Right hindlimb (tissue), 1 donor: ENCODE measurements at regions not wholly inside any gene's neighbourhood (a gene's known extent, or its start where the extent isn't known, plus 50 kb on each side); places are given as distances from the start of the nearest gene placed in this dataset.

Source experiments
- DNase-seq: peaks from one replicate; pipeline ENCODE4 v3.0.0-alpha.2; 2018

DNA sequence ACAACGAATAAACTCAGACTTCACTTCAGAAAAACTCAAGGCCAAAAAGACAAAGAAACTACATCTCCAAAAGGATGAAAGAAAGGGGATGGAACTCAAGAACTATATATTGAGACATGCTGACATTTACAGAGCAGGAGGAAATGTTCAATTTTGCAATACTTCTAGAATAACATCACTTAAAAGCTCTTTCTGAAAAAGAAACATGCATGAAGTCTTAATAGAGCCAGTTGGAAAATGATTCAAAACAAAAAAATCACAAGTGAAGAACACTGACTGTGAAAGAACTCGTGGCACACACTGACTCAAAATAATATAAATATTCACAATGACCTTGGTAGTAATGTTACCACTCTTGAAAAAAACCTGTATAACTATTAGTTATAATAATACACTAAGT is 267.8 kb upstream of the NREP start:
- no peak for DNase-seq

DNA sequence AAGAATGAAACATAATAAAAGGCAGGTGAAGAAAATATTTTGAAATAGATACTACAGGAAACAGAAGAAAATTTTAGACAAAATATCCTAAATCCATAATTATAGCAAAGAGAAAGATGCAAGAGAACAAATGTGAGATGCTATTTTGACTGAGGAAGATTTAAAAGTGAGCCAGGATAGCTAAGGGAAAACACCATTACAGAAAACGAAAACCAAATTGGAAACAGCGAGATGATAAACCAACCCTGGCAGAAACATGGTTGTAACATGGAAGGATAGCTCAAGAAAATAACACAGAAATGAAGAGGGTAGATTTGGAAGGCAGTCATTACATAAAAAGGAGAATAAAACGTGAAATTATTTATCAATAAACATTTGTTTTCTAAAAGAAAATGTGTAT is 267.2 kb upstream of the NREP start:
- no peak for DNase-seq

DNA sequence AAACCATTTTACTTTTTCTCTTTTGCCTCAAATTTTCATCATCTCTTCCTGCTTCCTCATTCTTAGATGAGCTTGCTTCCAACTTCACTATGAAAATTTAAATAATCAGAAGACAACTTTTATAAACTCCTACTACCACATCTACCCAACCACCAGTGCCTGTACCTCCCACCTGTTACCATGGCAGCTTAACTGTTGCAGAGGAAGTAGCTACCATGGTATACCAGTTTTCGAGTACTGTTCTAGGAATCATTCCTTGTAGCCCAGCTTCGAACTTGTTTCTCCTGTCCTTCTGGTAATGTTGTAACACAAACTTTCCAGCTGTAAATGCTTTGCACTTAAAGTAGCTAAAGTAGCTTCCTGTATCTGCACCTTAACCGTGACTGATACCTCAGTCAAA is 266.8 kb upstream of the NREP start:
- no peak for DNase-seq

DNA sequence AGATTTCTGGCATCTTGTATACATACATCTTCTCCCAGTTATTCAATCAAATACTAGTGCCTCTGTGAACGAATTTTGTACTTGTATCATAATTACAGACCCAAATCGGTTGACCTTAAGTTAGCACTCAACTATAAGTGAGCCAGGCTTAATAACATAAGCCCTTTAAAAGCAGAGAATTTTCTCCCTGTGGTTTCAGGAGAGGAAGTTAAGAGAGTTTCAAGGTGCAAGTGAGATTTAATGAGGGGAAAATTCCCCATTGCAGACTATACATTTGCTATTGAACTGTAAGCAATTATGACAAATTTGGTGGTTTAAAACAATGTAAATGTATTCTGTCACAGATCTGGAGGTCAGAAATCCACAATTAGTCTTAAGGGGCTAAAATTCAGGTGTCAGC is 261.9 kb upstream of the NREP start:
- DNase-seq = no peak

DNA sequence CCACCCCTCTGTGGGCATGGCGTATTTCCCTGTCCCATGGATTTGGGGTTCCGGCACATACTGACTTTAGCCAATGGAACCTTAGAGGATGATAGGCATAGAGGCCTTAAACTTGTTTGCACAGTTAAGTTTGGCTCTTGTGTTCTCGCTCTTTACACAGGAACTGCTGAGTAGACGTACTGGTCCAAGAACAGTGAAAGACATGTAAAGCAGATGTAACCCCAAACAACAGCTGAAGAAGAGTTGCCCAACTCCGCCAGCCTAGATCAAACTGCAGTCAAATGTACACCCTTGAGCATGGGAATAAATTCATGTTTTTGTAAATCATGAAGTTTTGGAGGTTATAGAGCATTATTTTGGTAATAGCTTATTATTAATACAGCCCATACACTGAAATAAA is 260.0 kb upstream of the NREP start:
- no peak for DNase-seq

DNA sequence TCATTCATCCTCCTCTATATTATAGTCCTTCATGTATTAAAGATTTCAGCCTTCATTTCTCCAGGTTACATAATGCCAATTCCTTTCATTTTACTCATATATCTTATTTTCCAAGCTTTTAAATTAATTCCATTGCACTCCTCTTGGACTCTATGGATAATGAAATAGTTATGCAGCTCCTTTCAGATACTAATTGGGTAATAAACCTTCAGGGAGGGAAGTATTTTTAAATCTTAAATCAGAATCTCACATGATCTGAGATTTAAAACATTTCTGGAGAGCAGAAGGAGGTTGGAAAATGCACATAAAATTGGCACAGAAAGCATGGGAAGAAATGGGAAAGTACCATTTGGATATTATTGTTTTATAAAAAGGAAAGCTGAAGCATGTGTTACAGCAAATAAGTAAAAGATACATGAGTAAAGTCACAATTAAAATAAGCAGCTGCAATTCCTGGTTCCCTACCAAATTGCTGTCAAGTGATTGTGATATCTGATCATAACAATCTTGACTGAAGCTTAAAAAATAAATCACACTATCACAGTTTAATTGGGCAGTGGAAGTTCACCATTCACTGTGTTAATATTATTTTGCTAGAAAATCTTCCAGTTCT is 257.9 kb upstream of the NREP start:
- no peak for DNase-seq

DNA sequence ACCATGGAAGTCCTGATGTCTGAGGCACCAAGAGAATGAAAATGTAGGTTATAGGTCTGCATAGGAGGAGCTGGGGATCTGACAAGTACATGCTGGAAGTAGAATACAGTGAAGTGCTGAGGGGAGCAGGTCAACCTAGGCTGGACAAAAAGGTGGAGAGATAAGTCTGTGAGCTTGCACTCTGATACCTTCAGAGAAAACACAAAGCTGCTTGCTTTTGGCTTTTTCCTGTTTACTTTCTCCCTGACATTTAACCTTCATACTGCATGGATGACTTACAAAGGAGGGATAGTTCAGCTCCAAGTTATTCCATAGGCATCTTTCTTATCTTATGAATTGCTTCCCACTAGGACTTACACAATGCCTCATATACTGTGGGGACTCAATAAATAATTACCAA is 256.7 kb upstream of the NREP start:
- DNase-seq = no peak

DNA sequence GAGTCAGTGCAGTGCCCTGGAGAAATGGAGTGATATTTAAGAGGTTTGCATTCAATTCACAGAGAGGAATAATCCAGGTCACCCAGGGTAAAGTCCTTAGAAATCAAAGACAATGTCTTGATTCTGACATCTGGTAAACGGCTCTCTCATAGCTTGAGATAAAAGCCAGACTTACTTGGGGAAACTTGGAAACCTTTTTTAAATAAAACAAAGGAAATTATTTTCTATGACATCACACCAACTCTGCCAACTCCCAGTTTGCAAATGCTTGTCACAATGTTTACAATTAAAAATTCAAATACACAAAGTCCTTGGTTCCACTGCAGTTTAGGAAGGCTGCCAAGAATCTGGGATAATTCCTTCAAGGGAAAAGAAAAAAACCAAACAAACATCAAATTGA is 255.1 kb upstream of the NREP start:
- no peak for DNase-seq

DNA sequence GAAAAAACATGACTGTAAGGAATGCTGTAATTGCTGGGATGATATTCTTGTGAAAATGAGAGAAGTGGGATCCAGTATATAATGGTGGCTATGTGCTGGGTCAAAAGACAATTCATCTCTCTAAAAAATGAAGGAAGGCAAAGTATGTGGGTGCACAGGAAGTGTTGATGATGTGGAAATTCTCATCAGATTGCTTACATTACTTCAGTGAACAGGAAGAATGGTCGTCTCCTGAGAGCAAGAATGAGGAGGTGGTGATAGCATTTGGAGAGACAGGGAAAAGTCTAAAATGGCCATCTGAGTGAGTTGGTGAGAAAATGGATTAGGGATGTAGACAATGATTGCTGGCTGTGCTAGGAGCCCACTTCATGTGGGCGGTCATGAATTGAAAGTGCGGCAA is 253.5 kb upstream of the NREP start:
- DNase-seq = no peak

DNA sequence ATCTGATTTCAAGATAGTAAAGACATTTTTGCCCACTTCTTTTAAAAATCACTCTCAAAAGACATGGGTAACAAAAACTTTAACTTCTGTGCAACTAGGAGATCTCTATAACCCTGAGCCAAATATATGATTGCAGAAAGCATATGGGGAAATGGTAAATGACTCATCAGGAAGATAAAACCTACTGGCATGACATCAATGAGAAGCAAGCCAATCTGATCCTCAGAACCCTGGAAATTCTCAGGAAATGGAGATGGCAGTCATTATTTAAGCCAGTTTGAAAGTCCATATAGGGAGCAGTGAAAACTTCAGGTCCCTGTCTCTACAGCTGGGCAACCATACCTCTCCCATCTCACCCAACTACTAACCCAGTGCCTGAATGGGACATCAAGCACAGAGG is 249.7 kb upstream of the NREP start:
- no peak for DNase-seq

DNA sequence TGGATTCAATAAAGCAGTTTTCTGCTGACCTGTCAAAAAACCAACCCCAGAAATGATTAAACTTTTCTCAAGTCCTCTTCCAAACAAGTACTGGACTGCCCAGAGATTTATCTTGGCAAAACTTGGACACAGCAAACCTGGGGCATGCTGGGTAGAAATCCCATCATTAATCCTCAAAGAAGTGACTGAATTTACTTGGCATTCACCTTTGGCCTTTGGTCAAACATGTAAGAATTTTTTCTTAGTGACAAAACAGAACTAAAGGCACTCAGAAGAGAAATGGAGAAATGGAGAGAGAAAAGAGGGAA is 248.6 kb upstream of the NREP start:
- DNase-seq = peak; percentile 27

DNA sequence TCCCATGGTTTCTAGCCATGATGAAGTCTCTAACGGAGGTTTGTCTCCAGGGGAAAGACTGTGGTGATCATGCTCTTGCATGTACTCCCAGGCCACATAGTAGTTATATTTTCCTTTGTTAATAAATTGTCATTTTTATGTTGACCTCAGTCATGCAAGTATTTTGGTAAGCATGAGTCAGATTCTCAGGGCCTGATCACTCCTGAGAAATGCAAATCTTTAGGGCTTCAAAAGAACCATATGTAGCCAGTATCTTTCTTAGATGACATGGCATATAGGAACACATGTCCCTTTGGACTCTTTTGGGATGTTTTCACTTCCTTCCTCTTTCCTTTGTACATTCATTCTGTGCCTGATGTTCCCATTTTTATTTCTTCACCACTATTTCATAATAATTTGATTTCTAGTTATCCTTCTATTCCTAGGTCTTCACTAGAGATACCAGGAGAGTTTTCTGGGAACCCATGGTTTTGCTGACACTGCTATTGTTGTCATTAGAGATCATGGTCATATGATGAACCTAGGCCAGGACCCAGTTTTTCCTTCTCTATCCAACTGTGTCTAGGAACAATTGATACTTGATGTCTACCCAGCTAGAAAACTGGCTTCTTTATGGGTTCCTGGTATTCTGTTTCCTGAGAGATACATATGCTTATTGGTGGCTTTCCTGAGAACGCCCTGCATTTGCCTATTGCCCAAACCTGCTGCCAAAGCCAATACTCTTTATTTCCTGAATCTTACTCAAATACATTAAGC is 248.1 kb upstream of the NREP start:
- no peak for DNase-seq

DNA sequence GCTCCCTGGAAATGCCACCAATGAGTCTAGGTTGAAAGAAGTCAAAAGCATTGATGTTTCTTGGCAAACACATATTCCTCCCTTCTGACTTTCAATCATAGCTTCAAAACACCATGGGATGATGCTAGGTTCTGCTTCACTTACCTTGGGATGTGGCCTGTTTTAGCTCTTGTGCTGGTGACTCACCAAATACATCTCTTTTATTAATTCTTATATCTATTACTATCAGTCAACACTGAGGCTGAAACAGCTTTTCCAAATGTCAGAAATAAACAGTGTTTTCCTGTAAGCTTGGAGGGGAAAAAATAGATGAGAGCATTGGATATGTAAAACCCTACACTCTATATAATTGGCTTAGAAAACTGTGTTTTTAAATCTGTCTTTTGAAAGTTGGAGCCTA is 245.4 kb upstream of the NREP start:
- DNase-seq = no peak

DNA sequence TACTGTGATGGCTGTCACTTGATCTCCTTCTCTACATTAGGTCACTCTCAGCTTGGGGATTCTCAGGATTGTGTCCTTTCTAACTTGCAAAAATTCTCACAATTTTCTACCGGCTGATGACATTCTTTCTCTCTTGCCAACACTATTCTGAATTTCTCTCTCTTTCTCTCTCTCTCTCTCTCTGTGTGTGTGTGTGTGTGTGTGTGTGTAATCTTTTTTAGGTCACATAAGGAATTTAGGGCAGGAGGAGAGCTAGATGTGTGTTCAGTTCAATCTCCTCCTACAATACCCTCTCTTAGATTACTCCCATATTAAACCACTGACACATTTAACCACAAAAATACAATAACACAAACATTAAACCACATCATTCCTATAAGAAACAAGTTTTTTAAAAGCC is 242.3 kb upstream of the NREP start:
- DNase-seq = no peak

DNA sequence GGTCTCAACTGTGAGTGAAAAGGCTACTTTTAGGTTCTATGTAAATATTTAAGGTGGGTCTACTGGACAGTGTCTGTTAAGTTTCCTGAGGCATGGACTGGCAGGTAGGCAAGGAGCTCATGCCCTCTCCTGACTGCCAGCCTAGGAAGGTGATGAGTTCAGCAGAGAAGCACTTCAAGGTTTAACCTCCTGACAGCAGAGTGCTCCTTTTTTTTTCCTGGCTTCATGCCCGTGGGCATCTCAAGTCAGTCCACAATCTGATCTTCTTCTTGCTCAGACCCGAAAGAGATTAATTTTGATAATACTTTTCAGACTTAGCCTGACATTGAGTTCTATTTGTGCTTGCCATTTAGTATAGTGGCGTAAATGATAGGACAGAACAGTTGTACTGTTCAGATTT is 241.9 kb upstream of the NREP start:
- DNase-seq = no peak

DNA sequence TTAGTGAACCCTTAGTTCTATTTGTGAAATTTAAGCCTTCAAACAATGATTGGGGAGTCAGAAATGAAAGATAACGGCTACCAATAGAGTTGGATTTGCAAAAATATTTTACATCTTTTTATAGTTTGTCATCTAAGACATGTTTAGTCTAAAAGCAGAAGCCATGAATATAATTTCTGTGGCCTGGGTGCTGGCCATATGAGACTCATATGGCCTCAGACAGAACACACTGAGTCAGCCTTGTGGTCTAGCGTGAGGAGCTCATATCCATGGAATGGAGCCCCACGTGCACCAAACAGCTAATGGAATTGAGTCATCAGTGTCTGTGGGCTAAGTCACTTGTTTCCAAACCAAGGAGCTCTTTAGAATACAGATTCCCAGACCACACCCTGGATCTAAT is 240.7 kb upstream of the NREP start:
- no peak for DNase-seq

DNA sequence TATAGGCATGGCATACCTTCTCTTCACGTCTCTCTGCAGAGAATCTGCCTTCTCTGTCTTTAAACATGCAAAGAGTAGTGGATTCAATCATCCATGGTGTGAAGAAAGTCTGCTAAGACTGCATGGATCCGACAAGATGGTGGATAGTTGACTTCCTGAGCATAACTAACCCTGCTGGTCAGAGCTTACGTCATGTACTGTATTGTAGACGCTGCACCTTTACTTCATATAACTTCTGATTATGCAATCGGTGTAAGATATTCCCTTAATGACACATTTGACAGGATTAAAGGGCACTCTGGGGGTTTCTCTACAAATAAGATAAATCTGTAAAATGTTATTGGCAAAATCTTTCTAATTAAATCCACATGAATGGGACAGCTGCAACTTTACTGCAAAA is 240.3 kb upstream of the NREP start:
- no peak for DNase-seq

DNA sequence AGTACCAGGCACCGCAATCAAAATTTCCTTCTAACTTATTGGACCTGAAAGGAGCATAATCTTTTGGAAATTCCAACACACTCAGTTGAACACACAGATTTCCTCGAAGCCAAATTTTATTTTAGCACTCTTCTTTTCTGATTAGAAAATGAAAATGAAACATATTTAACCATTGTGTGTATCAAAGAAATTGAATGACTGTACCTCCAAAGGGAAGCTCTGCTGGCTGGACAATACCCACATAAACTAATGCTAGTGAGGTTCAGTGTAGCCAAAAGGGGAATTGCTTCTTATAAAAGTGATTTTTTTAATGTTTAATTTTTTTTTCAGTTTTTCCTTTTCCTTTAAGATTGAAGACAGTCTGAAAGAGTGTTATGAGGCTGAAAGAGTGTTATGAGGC is 239.6 kb upstream of the NREP start:
- DNase-seq = no peak

DNA sequence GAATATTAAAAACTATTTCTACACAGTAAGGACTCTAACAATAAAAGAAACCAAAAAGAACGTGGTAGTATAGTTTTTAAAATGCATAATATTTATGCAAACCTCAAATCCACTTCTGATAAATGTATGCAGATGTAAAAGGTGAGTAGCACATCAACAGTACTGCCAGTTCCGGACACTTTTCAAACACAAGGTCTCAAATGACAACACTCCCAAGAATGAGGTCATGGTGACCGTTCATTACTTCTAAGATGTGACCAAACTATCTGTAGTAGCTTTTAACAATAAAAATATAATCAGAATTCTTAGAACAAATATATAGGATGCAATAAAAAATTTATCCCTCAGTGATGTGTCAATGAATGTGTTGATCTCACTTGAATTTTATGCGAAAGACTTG is 238.7 kb upstream of the NREP start:
- no peak for DNase-seq

DNA sequence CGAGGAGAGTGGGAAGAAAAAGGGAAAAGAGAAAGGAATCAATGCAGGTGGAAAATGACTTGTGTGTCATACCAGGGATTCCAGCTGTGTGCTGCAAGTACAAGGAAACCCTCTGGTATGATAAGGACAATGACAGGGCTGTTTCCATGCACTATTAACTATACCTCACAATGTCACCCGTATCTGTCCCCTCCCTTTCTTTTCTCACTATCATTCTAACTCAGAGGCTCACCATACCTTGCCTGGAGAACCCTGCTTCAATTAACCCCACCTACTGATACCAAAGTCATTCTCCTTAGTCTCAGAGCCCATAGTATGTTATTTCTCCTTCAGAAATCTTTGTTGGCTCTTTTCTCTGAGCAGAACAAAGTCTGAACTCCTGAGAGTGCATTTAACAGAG is 236.2 kb upstream of the NREP start:
- no peak for DNase-seq

DNA sequence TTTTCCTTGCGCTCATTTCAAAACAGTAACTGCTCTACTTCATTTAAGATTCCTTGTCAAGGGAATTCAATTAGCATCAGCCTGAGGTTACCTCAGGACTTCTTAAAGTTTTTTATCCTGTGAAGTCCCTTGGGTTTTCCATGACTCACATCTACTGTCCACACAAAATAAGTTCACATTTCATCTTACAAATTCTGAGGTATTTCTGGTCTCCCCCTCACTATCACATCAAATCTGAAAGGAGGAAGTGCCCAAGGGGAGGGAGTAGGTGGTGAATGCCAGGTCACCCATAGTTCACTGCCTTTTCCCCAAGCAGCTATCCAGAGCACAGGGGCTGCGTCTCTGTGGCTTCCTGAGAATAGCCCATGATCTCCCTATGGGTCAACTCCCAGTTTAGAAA is 227.1 kb upstream of the NREP start:
- no peak for DNase-seq

DNA sequence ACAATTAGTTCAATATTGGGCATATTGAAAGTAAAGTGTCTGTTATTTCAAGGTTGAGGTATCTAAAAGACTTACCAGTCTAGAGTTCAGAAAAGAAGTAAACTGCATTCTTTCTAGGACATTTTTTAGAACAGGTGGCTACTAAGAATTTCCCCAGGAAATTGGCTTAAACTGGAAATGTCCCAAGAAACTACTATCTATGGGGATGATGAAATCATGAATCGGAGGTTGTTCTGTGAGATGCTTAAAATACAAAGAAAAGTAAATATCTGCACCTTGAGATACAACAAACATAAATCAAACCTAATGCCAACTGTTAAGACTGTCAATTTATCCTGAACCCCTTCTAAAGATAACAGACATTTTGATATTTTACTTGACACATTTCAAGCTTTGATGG is 226.5 kb upstream of the NREP start:
- no peak for DNase-seq

DNA sequence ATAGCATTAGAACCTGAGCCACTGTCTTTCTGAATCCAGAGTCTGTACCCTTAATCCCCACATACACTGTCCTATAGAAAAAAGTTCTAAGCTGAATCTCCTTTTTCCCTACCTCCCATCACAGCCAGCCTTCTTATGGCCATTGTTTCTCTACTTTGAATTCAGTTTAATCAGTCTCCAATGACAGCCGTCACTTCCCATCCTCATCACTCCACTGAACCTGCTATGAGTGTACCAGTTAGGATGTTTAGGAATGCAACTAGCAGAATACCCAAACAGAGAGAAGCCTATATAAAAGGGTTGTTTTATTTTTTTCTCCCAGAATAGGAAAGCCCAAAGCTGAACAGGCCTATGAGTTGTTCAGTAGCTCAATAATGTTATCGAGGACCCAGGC is 220.4 kb upstream of the NREP start:
- no peak for DNase-seq

DNA sequence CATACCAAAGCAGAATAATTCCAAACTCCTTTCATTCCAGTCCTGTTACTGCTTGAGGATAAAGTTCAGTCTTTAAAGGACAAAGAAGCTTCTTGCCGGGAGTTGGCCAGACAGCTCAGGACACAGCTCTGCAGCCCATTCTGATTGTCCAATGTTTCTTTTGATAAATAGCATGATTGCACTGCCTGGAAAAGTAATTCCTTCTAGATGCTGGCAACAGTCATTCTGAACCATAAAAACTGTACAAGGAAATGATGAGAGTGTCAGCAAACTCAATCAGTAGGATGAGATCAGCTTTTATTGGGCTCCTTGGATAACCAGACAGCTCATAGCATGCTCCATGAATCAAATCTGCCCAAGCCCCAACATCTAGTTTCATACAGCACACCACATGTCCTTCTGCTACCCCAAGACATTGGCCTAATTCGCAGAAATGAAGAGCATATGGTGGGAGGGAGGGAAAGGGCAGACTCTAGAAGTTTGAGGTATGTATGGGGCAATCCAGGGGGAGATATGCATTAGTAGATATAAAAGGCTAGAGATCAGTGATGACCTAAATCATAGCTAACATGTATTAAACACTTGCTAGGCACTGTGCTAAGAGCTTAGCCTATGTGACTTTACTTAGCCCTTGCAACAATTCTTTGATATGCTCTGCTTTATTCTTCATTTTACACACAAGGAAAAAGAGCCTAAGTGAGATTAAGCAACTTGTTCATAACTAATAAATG is 219.9 kb upstream of the NREP start:
- DNase-seq = no peak

DNA sequence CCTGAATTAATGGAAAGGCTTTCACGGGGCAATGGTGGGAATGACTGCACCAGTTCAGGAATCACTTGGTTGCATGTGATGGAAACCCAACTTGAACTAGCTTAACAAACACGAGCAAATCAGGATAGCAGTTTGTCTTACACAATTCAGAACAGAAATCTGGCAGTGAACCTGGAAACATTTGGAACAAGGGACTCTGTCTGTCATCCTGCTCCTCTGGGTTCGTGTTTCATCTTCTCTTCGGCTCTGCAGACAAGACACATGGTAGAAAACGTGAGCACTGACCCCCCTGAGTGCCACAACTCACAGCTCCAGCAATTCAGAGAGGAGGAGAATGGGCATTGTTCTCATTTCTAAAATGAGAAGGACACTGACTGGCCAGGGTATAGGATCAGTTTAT is 218.1 kb upstream of the NREP start:
- peak; percentile 25 for DNase-seq
